Keratinocyte (primary cell): ENCODE measurements at regions not wholly inside any gene's neighbourhood (a gene's known extent, or its start where the extent isn't known, plus 50 kb on each side); places are given as distances from the start of the nearest gene placed in this dataset.

Experiments
- CTCF ChIP-seq, 3 experiments: IDR thresholded peaks in 1 of 3; conservative IDR thresholded peaks in 1 of 3; optimal IDR thresholded peaks in 1 of 3; 2 replicates in 2 of 3; 3 replicates in 1 of 3; pipeline versions ENCODE3 to v1.5.1; 2011; ENCODE audit warnings: low read length in 3 of 3, mild to moderate bottlenecking in 3 of 3, moderate library complexity in 2 of 3, control low read depth in 1 of 3, inconsistent platforms in 1 of 3; ENCODE audit not compliant: insufficient read depth in 2 of 3; ENCODE audit errors: extremely low read depth in 1 of 3
- EZH2 ChIP-seq: IDR thresholded peaks from one replicate; pipeline ENCODE4 v1.6.1; 2012; ENCODE audit warnings: inconsistent platforms, mild to moderate bottlenecking, low read length, moderate library complexity

- TF ChIP-seq CTCF (optimal IDR thresholded peaks at IDR 0.05 in 1 of 3, IDR thresholded peaks at IDR 0.05 in 1 of 3, conservative IDR thresholded peaks at IDR 0.05 in 1 of 3; ENCODE audit: extremely low read depth in 1 of 3, insufficient read depth in 2 of 3, low read length in 3 of 3) (no peak), EZH2 (no peak)
Observed at GRCh38 chr3:177700117-177700516, 502.8 kb upstream of the TBL1XR1 start.
